Urothelium cell line (cell line): ENCODE measurements at regions not wholly inside any gene's neighbourhood (a gene's known extent, or its start where the extent isn't known, plus 50 kb on each side); places are given as distances from the start of the nearest gene placed in this dataset.
"Not testable (repeated sequence)": the region's sequence is repeated elsewhere in the genome, so short reads cannot be mapped to it uniquely, and the experiment has no call there.

Experiments
- DNase-seq: peaks from one replicate; pipeline ENCODE4 v3.0.0; 2011; ENCODE audit warnings: low spot score, mixed read lengths
- FAIRE-seq: peaks from 2 replicates; lab custom pipeline; 2011; peaks lifted over from hg19 to GRCh38; lab: Jason Lieb, UNC

DNA sequence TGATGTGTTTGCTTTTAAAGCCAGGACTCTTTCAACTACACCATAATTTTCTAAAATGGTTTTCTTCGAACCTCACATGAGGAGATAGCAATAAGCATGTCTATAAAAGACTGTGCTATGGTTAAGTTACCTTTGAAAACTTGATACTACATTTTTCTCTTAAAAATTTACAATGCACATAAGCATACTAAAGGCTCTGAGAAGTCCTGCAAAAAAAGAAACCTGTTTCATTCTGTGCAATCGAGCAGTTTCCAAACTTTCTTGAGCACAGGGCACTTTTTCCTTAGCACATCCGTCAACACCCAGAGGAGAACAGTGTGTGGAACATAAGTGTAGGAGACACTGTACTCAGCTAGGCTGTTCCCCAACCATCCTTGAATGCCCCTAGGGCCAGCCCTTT is 144.1 kb upstream of the ARHGAP20 start:
- no peak for DNase-seq
- no peak for FAIRE-seq

DNA sequence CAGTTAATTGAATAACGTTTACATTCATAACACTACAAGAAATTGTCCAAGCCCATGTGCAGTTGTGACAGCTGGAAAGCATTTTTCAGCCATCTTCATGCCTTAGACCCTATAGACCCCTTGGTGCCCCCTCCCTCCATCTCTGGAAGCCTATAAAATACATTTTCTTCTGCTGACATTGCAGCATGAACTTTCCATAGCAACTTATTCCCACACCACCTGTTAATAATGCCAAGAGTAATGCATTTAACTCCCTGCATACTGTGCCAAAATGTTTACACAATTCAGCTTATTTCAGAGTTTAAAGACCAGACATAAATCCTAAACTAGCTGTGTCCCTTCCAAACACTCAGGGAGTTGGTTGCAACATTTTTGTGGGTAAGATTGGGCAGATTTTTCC is 143.0 kb upstream of the ARHGAP20 start:
- FAIRE-seq (no peak), DNase-seq (no peak)

DNA sequence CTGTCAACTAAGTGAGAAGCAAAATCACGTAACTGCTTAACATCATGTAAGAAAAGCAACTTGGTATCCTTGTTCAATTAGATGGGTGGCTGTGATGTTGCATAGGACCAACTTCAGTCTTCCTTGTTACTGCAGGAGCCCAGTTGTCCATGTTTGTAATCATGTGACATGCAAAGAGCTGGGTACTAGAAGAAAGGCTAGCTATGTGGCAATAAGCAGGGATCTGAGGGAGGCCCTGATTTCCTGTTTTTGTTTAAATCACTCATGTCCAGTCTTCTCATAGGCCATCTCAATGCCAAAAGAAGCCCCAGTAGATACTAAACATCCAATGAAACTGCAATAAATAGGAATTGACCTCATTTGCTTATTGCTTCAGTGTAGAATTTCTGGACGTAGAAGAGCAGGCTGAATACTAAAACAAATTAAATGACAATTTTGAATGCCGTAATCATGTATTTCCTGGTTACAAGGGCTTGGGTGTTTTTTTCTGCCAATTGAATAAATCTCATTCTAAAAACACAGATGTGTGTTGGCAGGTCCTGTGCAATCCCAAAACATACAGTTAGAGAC is 140.8 kb upstream of the ARHGAP20 start:
- FAIRE-seq (no peak), DNase-seq (no peak)

DNA sequence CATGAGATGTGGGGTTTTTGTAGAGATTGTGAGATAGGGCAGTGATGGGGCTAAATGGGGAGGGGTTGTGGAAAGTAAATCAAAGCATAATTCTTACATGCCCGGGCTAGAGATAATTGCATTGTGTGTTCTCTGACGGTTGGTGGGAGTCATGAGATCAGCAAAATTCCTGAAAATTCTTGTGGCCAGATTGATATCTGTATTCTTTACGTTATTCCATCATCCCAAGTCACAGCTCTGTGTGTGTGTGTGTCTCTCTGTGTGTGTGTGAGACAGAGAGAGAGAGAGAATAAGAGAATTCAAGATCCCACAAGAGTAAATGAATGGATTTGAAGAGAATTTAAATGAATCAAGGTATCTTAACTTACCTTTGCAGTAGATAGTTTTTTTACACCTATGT is 138.6 kb upstream of the ARHGAP20 start:
- DNase-seq (no peak), FAIRE-seq (no peak)

DNA sequence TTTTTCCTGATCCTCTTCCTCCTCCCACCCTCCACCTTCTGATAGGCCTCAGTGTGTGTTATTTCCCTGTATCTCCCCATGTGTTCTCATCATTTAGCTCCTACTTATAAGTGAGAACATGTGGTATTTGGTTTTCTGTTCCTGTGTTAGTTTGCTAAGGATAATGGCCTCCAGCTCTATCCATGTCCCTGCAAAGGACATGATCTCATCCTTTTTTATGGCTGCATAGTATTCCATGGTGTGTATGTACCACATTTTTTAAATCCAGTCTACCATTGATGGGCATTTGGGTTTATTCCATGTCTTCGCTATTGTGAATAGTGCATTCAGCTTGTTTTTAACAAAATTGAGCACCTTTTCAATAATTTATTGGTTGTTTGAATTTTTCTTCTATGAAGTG is 130.8 kb upstream of the ARHGAP20 start:
- FAIRE-seq, DNase-seq: not testable (repeated sequence)

DNA sequence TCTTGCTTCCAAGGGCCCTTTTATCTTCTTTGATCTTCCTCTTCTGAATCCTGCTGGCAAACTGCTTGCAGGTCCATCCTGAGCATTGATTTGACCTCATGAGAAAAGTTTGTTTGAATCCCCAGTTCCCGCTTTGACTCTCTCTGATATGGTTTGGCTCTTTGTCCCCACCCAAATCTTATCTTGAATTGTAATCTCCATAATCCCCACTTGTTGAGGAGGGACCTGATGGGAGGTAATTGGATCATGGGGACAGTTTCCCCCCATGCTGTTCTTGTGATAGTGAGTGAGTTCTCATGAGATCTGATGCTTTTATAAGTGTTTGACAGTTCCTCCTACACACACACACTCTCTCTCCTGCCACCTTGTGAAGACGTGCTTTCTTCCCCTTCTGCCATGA is 126.6 kb upstream of the ARHGAP20 start:
- FAIRE-seq (no peak), DNase-seq (no peak)

DNA sequence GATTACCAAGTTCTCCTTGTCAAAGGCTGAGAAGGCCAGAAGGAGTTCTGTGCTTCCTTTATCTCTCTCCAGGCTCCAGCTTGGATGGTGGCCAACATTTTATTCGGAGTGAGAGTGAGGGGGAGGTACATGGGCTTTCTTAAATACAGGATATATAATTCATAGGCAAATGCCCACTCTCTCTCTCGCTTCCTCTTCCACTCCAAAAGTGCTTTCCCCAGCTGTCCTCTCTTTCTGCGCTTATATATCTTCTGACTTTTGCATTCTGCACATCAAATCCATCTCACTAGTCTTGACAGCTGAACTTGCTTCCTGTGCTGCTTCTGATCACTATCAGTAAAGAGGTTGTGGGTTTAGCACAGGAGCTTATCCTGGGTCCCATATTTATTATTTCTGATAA is 125.4 kb upstream of the ARHGAP20 start:
- no peak for DNase-seq
- FAIRE-seq, result no peak

DNA sequence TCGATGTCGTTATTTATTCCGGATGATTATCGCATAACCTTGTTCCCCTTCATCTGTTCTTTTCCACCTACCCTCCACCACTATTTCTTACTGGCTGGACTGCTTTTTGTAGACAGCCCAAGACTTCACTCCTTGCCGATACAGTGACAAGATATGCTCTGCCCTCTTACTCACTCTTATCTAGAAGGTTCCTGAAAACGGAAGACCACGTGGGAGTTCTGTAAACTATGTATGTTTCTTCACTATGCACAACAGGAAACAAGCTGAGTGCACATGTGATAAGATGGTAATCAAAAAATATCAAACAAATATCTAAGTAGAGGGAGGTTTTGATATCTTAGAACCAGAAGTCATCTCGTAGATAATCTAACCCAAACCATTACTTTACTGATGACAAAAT is 122.9 kb upstream of the ARHGAP20 start:
- DNase-seq, result no peak
- no peak for FAIRE-seq

DNA sequence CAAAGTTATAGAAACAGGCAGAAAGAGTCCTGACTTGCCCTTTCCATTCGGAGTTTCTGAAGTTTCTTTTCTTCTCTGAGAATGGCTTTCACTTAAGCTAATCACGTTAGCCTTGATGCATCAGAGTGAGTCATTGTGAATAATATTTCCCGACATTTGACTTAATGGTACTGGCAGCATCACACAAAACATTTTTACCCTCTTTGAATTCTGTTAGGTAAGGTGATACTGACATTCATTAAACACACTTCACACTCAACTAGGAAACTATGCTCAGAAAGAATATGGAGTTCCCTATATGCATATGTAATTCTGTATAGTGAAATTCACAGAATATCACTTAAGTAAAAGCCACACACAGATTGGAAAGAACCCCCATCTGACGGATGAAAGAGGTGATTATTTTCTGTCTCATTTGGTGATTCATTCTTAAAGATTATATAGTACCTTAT is 120.8 kb upstream of the ARHGAP20 start:
- peak; percentile 58 for FAIRE-seq

DNA sequence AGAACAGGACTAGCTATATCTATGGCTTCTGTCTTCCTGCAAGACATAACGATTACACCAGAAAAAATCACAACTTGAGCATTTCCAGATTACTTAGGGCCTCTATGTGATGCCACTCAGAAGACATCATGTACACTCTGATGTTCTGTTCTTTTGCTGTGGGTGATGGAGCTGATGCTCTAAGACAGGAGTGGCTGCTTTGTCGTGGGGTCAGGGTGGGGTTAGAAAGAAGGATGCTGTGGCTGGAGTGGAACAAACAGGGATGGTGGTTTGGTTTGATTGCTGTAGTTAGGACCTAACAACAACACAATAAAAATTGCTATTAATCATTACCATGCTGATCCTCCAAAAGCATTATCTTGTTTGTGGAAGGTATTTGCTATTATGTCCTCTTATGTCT is 120.3 kb upstream of the ARHGAP20 start:
- no peak for DNase-seq
- FAIRE-seq, result peak; percentile 23

More for the DNA sequence above, 120.8 kb upstream of the ARHGAP20 start:
- DNase-seq, result no peak

DNA sequence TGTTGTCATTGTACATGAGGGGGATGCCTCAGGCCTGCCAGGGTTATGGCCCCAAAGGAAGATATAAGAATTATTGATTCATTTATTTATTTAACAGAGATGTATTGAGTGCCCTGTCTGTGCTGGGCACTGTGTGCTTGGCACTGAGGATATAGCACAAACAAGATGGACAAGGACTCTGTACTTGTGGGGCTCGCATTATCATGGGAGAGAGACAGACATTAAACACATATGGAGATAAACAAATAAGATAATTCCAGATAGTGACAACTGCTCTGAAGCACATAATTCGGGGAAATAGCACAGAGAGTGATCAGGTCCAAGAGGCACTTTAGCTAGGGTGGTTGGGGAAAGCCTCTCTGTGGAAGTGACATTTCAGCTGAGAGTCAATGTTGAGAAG is 119.8 kb upstream of the ARHGAP20 start:
- FAIRE-seq (no peak), DNase-seq (no peak)

DNA sequence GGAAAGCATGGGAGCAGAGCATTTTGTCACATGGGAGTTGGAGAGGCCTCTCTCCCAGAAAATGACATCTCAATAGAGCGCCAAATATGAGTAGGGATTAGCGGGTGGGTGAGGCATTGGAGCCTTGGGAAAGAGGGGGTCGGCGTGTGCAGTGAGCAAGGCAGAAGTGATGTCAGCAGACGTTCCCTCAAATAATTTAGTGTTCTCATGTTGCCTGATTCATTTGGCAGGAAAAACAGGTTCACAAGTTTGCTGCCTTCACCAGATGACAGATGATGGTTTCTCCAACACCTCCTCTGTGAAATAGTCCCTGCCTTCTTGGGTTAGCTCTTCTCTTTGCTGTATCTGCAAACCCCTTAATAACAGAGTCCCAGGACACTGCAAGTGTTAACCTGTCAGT is 118.5 kb upstream of the ARHGAP20 start:
- no peak for DNase-seq
- no peak for FAIRE-seq

DNA sequence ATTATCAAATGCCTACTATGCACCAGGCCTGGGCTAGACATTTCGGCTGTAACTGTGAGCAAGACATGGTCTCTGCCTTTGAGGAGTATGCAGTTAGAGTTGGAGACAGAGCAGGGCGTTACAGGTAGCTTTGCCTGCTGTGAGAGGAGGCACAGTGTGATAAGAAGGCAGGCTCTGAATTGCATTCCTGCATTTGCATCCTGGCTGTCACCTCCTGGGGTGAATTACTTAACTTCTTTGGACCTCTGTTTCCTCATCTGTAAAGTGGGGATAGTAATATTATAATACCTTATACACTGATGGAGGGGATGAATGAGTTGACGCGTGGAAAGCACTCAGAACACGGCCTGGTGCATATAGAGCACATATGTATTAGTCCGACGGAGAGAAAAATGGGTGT is 118.1 kb upstream of the ARHGAP20 start:
- no peak for DNase-seq

DNA sequence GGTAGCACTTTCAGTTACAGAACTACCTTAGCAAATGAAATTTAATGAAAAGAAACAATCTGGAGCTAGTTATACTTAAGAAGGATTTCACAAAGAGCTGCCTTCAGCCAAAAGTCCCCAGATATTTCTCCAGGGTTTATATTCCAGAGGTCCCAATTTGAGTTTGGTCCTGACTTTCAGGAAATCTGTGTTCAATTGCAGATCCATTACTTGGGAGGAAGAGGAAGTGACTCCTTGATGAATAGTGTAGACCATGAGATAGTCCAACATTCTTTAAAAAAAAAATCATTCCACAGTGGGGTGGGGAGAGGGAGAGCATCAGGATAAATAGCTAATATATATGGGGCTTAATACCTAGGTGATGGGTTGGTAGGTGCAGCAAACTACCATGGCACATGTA is 117.6 kb upstream of the ARHGAP20 start:
- FAIRE-seq, result no peak

More for the DNA sequence above, 118.1 kb upstream of the ARHGAP20 start:
- no peak for FAIRE-seq

DNA sequence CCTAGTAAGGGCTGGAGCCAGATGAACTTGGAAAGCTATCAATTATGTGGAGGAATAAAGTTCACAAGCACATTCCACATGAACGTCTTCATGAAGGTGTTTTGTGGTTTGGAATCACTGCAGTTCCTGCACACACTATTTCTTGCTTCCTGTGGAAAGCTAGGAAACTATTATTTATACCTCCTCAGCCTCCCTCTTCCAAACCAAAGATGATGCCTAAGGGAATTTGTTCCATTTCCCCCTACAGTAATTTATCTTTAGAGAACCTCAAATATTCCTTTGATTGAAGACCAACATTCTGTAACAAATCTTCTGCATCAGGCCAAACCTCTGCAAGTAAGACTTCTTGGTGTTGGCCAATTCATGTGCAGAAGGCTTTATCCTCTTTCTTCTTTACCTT is 115.8 kb upstream of the ARHGAP20 start:
- FAIRE-seq (no peak), DNase-seq (no peak)

More for the DNA sequence above, 117.6 kb upstream of the ARHGAP20 start:
- DNase-seq, result no peak

DNA sequence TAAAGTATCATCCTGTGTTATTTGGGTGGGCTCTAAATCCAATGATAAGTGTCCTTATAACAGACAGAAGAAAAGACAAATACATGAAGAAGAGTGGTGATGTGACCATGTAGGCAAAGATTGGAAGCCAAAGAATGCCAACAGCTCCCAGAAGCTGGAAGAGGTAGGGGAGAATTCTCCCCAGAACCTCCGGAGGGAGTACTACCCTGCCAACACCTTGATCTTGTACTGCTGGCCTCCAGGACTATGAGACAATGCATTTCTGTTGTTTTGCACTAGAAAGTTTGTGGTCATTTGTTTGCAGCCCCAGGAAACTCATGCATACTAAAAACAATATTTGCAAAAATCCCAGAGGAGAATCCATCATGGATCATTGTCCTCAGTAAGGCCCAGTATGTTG is 115.0 kb upstream of the ARHGAP20 start:
- FAIRE-seq (no peak), DNase-seq (no peak)

DNA sequence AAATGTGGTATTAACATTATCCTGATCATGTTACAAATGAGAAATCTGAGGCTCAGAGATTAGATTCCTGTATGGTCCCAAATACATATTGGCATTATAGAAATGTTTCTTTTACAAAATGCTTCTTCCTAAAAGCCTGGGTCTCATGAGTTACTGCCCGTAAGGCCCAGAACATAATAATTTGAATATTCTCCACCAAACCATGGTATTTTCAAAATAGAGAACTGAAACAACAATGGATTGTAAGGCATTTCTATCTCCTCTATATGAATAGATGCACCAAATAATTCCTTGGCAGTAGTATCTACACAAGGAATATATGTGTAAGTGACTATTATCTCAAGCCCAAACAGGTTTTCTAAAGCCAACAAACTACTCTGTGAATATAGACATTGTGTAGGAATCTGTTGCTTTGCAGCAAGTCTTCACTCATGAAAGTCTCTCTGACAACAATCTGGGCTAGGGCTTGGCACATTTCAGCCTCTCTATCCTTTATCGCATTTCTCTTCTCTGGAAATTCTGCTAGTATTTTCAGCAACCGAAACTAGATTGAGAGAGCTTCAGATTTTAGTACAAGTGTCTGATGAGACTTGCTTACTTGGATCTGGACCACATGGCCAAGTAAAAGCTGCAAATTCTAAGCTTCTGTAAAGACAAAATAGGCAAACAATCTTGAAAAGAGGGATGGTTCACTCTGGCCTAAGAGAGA is 112.8 kb upstream of the ARHGAP20 start:
- FAIRE-seq (no peak), DNase-seq (no peak)

DNA sequence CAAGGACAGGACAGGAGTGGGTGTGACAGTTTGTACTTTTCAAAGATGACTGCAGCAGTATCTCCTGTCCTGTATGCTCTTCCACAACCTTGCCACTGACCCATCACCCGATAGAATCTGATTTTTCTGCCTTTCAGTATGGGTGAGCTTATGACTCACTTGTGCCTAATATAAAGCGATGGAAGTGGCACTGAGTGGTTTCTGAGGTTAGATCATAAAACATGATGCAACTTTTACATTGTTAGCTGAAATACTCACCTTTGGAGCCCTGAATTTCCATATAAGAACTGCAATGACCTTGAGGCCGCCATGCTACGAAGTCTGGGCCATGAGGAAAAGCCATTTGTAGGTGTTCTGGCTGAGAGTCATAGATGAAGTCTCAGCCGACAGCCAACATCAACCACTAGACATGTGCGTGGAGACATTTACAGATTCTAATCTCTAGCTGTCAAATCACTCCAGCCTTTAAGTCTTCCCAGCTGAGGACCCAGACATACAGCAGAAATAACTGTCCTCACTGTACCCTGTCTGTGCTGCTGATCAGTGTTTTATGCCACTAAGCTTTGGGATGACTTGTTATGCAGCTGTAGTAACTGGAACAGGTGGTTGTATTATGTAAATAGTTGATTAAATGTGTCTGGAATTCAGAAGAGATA is 105.9 kb upstream of the ARHGAP20 start:
- FAIRE-seq (peak; percentile 58), DNase-seq (peak; percentile 70)

DNA sequence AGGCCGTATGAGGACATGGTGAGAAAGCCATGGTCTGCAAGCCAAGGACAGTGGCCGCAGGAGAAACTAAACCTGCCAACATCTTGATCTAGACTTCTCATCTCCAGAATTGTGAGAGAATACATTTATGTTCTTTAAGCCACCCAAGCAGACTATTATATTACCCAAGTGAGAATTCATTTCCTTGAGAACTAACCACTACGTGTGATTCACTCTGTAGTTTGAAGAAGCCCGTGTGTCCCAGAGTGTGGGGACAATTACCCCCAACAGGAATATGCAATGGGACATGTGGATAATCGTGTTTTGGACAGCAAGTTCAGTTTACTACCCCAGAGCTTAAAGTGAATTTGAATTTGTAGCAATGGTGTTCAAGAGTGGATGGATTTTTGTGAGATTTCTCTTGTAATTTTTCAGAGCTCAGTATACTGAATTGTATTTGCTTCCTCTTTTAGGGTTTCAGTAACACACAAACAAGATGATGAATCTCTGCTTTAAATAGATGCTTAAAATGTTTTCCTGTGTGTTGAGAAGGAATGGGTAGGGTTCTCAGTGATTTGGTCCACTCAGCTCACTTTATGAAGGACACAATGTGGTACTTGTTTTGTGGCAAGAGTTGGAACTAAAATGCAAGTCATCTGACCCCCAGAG is 100.0 kb upstream of the ARHGAP20 start:
- DNase-seq, result no peak
- no peak for FAIRE-seq

DNA sequence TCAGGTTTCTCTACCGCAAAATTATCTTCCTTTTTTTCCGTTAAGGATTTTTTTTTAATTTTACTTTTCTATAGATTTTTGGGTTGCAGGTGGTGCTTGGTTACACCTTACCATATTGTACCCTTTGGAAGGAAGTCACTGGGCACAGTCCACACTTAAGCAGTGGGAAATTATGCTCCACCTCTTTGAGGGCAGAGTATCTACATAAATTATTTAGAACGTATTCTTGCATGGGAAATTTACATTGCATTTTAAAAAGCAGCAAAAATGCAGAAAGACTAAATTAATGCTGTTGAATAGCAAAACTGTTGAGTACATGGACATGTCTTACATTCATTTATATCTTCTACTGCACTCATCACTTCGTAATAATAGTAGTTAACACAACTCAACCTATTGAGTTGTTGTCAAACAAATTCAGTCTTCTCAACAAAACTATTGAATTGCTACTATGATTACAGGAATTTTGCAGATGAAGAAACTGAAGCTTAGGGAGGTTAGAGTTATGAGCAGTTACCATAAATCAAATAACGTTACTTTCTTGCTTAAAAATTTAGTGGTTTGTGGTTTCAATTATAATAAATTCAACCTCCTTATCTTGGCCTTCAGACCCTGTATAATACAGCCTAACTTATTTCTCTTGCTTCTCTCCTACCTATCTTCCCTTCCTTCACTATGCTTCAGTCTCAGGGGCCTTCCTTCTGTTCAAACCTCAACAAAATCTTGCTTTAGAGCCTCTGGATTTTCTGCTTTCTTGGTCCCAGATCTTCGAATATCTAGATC is 97.4 kb upstream of the ARHGAP20 start:
- FAIRE-seq (no peak), DNase-seq (no peak)

DNA sequence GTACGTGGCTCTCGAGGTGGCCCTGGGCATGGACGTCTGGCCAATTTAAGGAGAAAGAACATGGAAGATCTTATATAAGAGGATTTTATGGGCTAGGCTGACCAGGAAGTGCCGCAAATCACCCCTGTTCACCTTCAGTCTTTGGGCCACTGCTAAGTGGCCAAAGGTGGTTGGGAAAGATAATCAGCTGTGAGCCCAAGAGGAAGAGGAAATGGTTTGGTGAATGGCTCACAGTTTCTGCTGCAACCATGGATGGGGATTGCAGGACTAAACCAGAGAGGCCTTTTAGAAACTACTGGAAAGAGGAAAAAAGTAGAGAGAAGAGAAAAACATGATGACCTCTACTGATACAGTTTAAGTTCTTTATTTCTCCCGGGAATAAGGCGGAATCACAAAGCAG is 96.0 kb upstream of the ARHGAP20 start:
- FAIRE-seq (no peak), DNase-seq (no peak)
